WTC11 (cell line): ENCODE measurements at regions not wholly inside any gene's neighbourhood (a gene's known extent, or its start where the extent isn't known, plus 50 kb on each side); places are given as distances from the start of the nearest gene placed in this dataset.

Experiments used
- ATAC-seq: fragments of 200-7000 bp; cut with Tn5 transposase; 2 replicates; pipeline ENCODE4 v1.10.0; 2021; ENCODE audit warnings: mild to moderate bottlenecking, moderate library complexity
- CTCF ChIA-PET: fragments of 300-600 bp; sonication (Branson Sonifier 250); formaldehyde crosslinking; loops from one replicate; lab custom pipeline; 2021; ENCODE audit warnings: antibody characterized with exemption; lab: Charles Lee
- POLR2A ChIA-PET: fragments of 350-600 bp; sonication (Branson Sonifier 250); formaldehyde crosslinking; loops from one replicate; lab custom pipeline; 2021; ENCODE audit warnings: antibody characterized with exemption; lab: Charles Lee
- DNase-seq: peaks from one replicate; pipeline ENCODE4 v3.0.0; 2021; ENCODE audit warnings: low spot score
- H3K27ac Mint-ChIP-seq: 2 replicates; pipeline ENCODE4 v1.8.0; 2021; ENCODE audit warnings: mixed read lengths
- H3K27me3 Mint-ChIP-seq: 2 replicates; pipeline ENCODE4 v1.8.0; 2021; ENCODE audit warnings: low read depth, mild to moderate bottlenecking, moderate library complexity, mixed read lengths
- H3K36me3 Mint-ChIP-seq: 2 replicates; pipeline ENCODE4 v1.8.0; 2021; ENCODE audit warnings: mixed read lengths
- H3K4me1 Mint-ChIP-seq: 2 replicates; pipeline ENCODE4 v1.8.0; 2022; ENCODE audit warnings: mixed read lengths
- H3K4me3 Mint-ChIP-seq: 2 replicates; pipeline ENCODE4 v1.8.0; 2021; ENCODE audit warnings: mild to moderate bottlenecking, moderate library complexity, mixed read lengths
- H3K9me3 Mint-ChIP-seq: 2 replicates; pipeline ENCODE4 v1.8.0; 2021; ENCODE audit warnings: mixed read lengths
- CBFB ChIP-seq: sonication (generic); formaldehyde crosslinking; IDR thresholded peaks from 2 replicates; pipeline ENCODE4 v1.8.1; 2022; ENCODE audit warnings: mild to moderate bottlenecking, low read depth, missing genetic modification reagents
- ELF4 ChIP-seq: sonication (generic); formaldehyde crosslinking; IDR thresholded peaks from 2 replicates; pipeline ENCODE4 v1.8.1; 2022; ENCODE audit warnings: low read depth, mild to moderate bottlenecking, moderate library complexity, missing genetic modification reagents
- GABPB1 ChIP-seq: sonication (generic); formaldehyde crosslinking; IDR thresholded peaks from 2 replicates; pipeline ENCODE4 v1.8.1; 2023; ENCODE audit warnings: mild to moderate bottlenecking, missing genetic modification reagents
- IRF2 ChIP-seq: sonication (generic); formaldehyde crosslinking; IDR thresholded peaks from 2 replicates; pipeline ENCODE4 v1.8.0; 2022; ENCODE audit warnings: low read depth, missing genetic modification reagents, borderline replicate concordance
- KAT7 ChIP-seq: sonication (generic); formaldehyde crosslinking; IDR thresholded peaks from 2 replicates; pipeline ENCODE4 v1.8.1; 2023; ENCODE audit warnings: missing genetic modification reagents, mild to moderate bottlenecking, borderline replicate concordance
- NR3C1 ChIP-seq: sonication (generic); formaldehyde crosslinking; conservative IDR thresholded peaks from 2 replicates; pipeline ENCODE4 v1.8.1; 2023; ENCODE audit warnings: low read depth, mild to moderate bottlenecking, missing genetic modification reagents
- ZBTB21 ChIP-seq: sonication (generic); formaldehyde crosslinking; IDR thresholded peaks from 2 replicates; pipeline ENCODE4 v1.8.1; 2023; ENCODE audit warnings: mild to moderate bottlenecking, missing genetic modification reagents, borderline replicate concordance
- ZNF121 ChIP-seq: sonication (generic); formaldehyde crosslinking; IDR thresholded peaks from 2 replicates; pipeline ENCODE4 v1.8.0; 2023; ENCODE audit warnings: missing genetic modification reagents
- ZNF671 ChIP-seq: fragments of 250-450 bp; sonication (Bioruptor Pico); IDR thresholded peaks from 2 replicates; pipeline ENCODE4 v1.8.0; 2021; ENCODE audit warnings: mild to moderate bottlenecking
- TF ChIP-seq, protein P1 (sequence below): sonication (generic); formaldehyde crosslinking; IDR thresholded peaks from 2 replicates; pipeline ENCODE4 v1.8.0; 2023; ENCODE audit warnings: missing genetic modification reagents, mild to moderate bottlenecking, borderline replicate concordance
- TF ChIP-seq, protein P2 (sequence below): fragments of 200-600 bp; IDR thresholded peaks from 2 replicates; pipeline ENCODE4 v1.8.0; 2022; ENCODE audit warnings: antibody characterized with exemption
- TF ChIP-seq, protein P3 (sequence below): sonication (generic); formaldehyde crosslinking; IDR thresholded peaks from 2 replicates; pipeline ENCODE4 v1.8.1; 2023; ENCODE audit warnings: mild to moderate bottlenecking, missing genetic modification reagents, moderate library complexity
- TF ChIP-seq, protein P4 (sequence below): sonication (generic); formaldehyde crosslinking; IDR thresholded peaks from 2 replicates; pipeline ENCODE4 v1.8.1; 2023; ENCODE audit warnings: mild to moderate bottlenecking, missing genetic modification reagents
- TF ChIP-seq, protein P5 (sequence below): sonication (generic); formaldehyde crosslinking; IDR thresholded peaks from 2 replicates; pipeline ENCODE4 v1.8.1; 2022; ENCODE audit warnings: low read depth, mild to moderate bottlenecking, moderate library complexity, missing genetic modification reagents, borderline replicate concordance
- TF ChIP-seq, protein P6 (sequence below): fragments of 250-450 bp; sonication (Bioruptor Pico); IDR thresholded peaks from 2 replicates; pipeline ENCODE4 v2.1.2; 2022; ENCODE audit warnings: mild to moderate bottlenecking, moderate library complexity

DNA sequence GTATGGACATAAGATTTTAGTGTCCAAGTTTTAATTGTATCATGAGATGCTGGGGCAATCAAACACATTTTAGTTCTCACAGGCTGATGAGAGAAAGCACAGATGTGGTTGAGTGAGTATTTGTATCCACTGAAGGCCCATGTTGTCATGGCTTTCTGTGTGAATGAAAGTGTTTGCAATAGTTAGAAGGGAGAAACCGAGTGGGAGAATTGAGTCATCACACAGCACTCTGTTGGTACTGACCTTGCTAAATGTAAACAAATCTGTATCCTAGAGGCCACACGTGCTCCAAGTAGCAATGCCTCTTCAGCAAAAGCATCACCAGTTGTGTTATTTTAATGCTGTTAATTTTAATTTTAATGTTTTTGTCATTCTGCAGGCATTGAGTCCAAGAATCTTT lies 121.2 kb downstream of the EMX2 start (continued):
- TF ChIP-seq, protein P1, sequence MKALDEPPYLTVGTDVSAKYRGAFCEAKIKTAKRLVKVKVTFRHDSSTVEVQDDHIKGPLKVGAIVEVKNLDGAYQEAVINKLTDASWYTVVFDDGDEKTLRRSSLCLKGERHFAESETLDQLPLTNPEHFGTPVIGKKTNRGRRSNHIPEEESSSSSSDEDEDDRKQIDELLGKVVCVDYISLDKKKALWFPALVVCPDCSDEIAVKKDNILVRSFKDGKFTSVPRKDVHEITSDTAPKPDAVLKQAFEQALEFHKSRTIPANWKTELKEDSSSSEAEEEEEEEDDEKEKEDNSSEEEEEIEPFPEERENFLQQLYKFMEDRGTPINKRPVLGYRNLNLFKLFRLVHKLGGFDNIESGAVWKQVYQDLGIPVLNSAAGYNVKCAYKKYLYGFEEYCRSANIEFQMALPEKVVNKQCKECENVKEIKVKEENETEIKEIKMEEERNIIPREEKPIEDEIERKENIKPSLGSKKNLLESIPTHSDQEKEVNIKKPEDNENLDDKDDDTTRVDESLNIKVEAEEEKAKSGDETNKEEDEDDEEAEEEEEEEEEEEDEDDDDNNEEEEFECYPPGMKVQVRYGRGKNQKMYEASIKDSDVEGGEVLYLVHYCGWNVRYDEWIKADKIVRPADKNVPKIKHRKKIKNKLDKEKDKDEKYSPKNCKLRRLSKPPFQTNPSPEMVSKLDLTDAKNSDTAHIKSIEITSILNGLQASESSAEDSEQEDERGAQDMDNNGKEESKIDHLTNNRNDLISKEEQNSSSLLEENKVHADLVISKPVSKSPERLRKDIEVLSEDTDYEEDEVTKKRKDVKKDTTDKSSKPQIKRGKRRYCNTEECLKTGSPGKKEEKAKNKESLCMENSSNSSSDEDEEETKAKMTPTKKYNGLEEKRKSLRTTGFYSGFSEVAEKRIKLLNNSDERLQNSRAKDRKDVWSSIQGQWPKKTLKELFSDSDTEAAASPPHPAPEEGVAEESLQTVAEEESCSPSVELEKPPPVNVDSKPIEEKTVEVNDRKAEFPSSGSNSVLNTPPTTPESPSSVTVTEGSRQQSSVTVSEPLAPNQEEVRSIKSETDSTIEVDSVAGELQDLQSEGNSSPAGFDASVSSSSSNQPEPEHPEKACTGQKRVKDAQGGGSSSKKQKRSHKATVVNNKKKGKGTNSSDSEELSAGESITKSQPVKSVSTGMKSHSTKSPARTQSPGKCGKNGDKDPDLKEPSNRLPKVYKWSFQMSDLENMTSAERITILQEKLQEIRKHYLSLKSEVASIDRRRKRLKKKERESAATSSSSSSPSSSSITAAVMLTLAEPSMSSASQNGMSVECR (CRISPR knock-in tag): no peak
- TF ChIP-seq, protein P2, sequence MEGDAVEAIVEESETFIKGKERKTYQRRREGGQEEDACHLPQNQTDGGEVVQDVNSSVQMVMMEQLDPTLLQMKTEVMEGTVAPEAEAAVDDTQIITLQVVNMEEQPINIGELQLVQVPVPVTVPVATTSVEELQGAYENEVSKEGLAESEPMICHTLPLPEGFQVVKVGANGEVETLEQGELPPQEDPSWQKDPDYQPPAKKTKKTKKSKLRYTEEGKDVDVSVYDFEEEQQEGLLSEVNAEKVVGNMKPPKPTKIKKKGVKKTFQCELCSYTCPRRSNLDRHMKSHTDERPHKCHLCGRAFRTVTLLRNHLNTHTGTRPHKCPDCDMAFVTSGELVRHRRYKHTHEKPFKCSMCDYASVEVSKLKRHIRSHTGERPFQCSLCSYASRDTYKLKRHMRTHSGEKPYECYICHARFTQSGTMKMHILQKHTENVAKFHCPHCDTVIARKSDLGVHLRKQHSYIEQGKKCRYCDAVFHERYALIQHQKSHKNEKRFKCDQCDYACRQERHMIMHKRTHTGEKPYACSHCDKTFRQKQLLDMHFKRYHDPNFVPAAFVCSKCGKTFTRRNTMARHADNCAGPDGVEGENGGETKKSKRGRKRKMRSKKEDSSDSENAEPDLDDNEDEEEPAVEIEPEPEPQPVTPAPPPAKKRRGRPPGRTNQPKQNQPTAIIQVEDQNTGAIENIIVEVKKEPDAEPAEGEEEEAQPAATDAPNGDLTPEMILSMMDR: no peak
- TF ChIP-seq, protein P3, sequence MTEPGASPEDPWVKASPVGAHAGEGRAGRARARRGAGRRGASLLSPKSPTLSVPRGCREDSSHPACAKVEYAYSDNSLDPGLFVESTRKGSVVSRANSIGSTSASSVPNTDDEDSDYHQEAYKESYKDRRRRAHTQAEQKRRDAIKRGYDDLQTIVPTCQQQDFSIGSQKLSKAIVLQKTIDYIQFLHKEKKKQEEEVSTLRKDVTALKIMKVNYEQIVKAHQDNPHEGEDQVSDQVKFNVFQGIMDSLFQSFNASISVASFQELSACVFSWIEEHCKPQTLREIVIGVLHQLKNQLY: no peak
- no peak for TF ChIP-seq ZNF671
- no peak for TF ChIP-seq ZBTB21
- TF ChIP-seq, protein P4, sequence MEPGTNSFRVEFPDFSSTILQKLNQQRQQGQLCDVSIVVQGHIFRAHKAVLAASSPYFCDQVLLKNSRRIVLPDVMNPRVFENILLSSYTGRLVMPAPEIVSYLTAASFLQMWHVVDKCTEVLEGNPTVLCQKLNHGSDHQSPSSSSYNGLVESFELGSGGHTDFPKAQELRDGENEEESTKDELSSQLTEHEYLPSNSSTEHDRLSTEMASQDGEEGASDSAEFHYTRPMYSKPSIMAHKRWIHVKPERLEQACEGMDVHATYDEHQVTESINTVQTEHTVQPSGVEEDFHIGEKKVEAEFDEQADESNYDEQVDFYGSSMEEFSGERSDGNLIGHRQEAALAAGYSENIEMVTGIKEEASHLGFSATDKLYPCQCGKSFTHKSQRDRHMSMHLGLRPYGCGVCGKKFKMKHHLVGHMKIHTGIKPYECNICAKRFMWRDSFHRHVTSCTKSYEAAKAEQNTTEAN (CRISPR knock-in tag): no peak
- TF ChIP-seq, all 79 proteins: peak for 0

DNA sequence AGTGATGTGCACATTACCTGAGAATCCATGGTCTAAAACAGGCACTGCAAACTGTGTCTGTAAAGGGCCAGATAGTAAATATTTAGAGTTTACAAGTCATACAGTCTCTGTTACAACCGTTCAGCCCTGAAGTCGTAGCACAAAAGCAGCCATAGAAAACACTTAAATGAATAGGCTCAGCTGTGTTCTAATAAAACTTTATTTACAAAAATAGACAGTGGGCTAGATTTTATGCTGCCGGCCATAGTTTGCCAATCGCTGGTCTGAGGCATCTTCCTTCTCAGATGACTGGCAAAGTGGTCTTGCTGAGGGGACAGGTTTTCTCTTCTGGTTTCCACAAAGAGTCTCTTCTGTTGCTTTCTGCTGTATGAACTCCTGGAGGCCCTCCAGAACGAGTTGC lies 121.7 kb downstream of the EMX2 start:
- H3K27ac Mint-ChIP-seq: no peak overlapping the region
- 0 out of 2 replicates have a peak, but pooled peaks cover 3% of the 10 kb centered on the region for H3K9me3 Mint-ChIP-seq
- DNase-seq: no peak
- CTCF ChIA-PET: interaction anchor here (1.4 kb wide), 1 partner anchor 127 kb away, joined by 3 read pairs; no protein-coding TSS in a partner anchor
- no peaks in the 10 kb centered on the region for H3K4me1 Mint-ChIP-seq
- no peaks in the 10 kb centered on the region for H3K27me3 Mint-ChIP-seq
- no peak overlapping the region for H3K4me3 Mint-ChIP-seq
- H3K36me3 Mint-ChIP-seq: no peaks in the 10 kb centered on the region
- ATAC-seq: no peak
- POLR2A ChIA-PET: no interaction called here
- TF ChIP-seq KAT7 (CRISPR knock-in tag) (no peak), CBFB (CRISPR knock-in tag) (no peak), ZNF121 (CRISPR knock-in tag) (no peak), IRF2 (CRISPR knock-in tag) (no peak), GABPB1 (no peak), NR3C1 (CRISPR knock-in tag) (no peak), ELF4 (CRISPR knock-in tag) (no peak)
- TF ChIP-seq, protein P5, sequence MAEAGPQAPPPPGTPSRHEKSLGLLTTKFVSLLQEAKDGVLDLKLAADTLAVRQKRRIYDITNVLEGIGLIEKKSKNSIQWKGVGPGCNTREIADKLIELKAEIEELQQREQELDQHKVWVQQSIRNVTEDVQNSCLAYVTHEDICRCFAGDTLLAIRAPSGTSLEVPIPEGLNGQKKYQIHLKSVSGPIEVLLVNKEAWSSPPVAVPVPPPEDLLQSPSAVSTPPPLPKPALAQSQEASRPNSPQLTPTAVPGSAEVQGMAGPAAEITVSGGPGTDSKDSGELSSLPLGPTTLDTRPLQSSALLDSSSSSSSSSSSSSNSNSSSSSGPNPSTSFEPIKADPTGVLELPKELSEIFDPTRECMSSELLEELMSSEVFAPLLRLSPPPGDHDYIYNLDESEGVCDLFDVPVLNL (CRISPR knock-in tag): no peak
- TF ChIP-seq, protein P4 (CRISPR knock-in tag): no peak
- TF ChIP-seq, protein P6, sequence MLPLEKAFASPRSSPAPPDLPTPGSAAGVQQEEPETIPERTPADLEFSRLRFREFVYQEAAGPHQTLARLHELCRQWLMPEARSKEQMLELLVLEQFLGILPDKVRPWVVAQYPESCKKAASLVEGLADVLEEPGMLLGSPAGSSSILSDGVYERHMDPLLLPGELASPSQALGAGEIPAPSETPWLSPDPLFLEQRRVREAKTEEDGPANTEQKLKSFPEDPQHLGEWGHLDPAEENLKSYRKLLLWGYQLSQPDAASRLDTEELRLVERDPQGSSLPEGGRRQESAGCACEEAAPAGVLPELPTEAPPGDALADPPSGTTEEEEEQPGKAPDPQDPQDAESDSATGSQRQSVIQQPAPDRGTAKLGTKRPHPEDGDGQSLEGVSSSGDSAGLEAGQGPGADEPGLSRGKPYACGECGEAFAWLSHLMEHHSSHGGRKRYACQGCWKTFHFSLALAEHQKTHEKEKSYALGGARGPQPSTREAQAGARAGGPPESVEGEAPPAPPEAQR (CRISPR knock-in tag): no peak
